ENCODE measurements at regions not wholly inside any gene's neighbourhood (a gene's known extent, or its start where the extent isn't known, plus 50 kb on each side); places are given as distances from the start of the nearest gene placed in this dataset.

DNA sequence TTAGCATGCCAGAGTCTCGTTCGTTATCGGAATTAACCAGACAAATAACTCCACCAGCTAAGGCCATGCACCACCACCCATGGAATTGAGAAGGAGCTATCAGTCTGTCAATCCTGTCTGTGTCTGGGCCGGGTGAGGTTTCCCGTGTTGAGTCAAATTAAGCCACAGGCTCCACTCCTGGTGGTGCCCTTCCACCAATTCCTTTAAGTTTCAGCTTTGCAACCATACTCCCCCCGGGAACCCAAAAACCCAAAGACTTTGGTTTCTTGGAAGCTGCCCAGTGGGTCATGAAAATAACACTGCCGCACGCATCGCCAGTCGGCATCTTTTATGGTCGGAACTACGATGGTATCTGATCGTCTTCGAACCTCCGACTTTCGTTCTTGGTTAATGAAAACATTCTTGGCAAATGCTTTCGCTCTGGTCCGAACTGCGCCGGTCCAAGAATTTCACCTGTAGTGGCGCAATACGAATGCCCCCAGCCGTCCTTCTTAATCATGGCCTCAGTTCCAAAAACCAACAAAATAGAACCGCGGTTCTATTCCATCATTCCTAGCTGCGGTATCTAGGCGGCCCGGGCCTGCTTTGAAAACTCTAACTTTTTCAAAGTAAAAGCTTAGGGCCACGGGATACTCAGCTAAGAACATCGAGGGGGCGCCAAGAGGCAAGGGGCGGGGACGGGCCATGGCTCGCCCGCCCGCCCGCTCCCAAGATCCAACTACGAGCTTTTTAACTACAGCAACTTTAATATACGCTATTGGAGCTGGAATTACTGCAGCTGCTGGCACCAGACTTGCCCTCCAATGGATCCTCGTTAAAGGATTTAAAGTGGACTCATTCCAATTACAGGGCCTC lies 1958.5 kb upstream of the DEFB115 start:
- TF ChIP-seq, protein P1, sequence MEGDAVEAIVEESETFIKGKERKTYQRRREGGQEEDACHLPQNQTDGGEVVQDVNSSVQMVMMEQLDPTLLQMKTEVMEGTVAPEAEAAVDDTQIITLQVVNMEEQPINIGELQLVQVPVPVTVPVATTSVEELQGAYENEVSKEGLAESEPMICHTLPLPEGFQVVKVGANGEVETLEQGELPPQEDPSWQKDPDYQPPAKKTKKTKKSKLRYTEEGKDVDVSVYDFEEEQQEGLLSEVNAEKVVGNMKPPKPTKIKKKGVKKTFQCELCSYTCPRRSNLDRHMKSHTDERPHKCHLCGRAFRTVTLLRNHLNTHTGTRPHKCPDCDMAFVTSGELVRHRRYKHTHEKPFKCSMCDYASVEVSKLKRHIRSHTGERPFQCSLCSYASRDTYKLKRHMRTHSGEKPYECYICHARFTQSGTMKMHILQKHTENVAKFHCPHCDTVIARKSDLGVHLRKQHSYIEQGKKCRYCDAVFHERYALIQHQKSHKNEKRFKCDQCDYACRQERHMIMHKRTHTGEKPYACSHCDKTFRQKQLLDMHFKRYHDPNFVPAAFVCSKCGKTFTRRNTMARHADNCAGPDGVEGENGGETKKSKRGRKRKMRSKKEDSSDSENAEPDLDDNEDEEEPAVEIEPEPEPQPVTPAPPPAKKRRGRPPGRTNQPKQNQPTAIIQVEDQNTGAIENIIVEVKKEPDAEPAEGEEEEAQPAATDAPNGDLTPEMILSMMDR (tag by site-specific recombination; IDR thresholded peaks at IDR 0.05) = no peak
- no peak for TF ChIP-seq KLF16 (tag by site-specific recombination; IDR thresholded peaks at IDR 0.05)
- no peak for TF ChIP-seq SP2 (tag by site-specific recombination; IDR thresholded peaks at IDR 0.05)
- TF ChIP-seq, protein P2, sequence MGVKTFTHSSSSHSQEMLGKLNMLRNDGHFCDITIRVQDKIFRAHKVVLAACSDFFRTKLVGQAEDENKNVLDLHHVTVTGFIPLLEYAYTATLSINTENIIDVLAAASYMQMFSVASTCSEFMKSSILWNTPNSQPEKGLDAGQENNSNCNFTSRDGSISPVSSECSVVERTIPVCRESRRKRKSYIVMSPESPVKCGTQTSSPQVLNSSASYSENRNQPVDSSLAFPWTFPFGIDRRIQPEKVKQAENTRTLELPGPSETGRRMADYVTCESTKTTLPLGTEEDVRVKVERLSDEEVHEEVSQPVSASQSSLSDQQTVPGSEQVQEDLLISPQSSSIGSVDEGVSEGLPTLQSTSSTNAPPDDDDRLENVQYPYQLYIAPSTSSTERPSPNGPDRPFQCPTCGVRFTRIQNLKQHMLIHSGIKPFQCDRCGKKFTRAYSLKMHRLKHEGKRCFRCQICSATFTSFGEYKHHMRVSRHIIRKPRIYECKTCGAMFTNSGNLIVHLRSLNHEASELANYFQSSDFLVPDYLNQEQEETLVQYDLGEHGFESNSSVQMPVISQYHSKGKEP (tag by site-specific recombination; IDR thresholded peaks at IDR 0.05) = no peak
- TF ChIP-seq, protein P3, sequence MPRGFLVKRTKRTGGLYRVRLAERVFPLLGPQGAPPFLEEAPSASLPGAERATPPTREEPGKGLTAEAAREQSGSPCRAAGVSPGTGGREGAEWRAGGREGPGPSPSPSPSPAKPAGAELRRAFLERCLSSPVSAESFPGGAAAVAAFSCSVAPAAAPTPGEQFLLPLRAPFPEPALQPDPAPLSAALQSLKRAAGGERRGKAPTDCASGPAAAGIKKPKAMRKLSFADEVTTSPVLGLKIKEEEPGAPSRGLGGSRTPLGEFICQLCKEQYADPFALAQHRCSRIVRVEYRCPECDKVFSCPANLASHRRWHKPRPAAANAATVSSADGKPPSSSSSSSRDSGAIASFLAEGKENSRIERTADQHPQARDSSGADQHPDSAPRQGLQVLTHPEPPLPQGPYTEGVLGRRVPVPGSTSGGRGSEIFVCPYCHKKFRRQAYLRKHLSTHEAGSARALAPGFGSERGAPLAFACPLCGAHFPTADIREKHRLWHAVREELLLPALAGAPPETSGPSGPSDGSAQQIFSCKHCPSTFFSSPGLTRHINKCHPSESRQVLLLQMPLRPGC (tag by site-specific recombination; IDR thresholded peaks at IDR 0.05) = no peak
- no peak for TF ChIP-seq ZBTB8A (tag by site-specific recombination; IDR thresholded peaks at IDR 0.05)
- no peak for TF ChIP-seq ZNF114 (tag by site-specific recombination; IDR thresholded peaks at IDR 0.05)
- TF ChIP-seq MZF1 (tag by site-specific recombination; IDR thresholded peaks at IDR 0.05; ENCODE audit: borderline replicate concordance) = no peak
- no peak for TF ChIP-seq ZNF785 (tag by site-specific recombination; IDR thresholded peaks at IDR 0.05)
- TF ChIP-seq ZNF214 (tag by site-specific recombination; IDR thresholded peaks at IDR 0.05; ENCODE audit: borderline replicate concordance) = no peak
- no peak for TF ChIP-seq ZNF140 (tag by site-specific recombination; IDR thresholded peaks at IDR 0.05)
- TF ChIP-seq, protein P4, sequence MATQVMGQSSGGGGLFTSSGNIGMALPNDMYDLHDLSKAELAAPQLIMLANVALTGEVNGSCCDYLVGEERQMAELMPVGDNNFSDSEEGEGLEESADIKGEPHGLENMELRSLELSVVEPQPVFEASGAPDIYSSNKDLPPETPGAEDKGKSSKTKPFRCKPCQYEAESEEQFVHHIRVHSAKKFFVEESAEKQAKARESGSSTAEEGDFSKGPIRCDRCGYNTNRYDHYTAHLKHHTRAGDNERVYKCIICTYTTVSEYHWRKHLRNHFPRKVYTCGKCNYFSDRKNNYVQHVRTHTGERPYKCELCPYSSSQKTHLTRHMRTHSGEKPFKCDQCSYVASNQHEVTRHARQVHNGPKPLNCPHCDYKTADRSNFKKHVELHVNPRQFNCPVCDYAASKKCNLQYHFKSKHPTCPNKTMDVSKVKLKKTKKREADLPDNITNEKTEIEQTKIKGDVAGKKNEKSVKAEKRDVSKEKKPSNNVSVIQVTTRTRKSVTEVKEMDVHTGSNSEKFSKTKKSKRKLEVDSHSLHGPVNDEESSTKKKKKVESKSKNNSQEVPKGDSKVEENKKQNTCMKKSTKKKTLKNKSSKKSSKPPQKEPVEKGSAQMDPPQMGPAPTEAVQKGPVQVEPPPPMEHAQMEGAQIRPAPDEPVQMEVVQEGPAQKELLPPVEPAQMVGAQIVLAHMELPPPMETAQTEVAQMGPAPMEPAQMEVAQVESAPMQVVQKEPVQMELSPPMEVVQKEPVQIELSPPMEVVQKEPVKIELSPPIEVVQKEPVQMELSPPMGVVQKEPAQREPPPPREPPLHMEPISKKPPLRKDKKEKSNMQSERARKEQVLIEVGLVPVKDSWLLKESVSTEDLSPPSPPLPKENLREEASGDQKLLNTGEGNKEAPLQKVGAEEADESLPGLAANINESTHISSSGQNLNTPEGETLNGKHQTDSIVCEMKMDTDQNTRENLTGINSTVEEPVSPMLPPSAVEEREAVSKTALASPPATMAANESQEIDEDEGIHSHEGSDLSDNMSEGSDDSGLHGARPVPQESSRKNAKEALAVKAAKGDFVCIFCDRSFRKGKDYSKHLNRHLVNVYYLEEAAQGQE (tag by site-specific recombination; IDR thresholded peaks at IDR 0.05) = no peak
- no peak for TF ChIP-seq SETDB1 (IDR thresholded peaks at IDR 0.05; ENCODE audit: insufficient read length, low read length)
- no peak for TF ChIP-seq ZBTB1 (tag by site-specific recombination; IDR thresholded peaks at IDR 0.05)
